ENCODE measurements at regions not wholly inside any gene's neighbourhood (a gene's known extent, or its start where the extent isn't known, plus 50 kb on each side); places are given as distances from the start of the nearest gene placed in this dataset.

GRCh38 chr19:30169196-30169900 lies 202.8 kb upstream of the ZNF536 start:
- intact Hi-C loops (cut with DNase I) = no loop called here
- no peak overlapping the region for H3K27ac ChIP-seq
- no peak for TF ChIP-seq POLR2A (IDR thresholded peaks at IDR 0.05)
- TF ChIP-seq, protein P1, sequence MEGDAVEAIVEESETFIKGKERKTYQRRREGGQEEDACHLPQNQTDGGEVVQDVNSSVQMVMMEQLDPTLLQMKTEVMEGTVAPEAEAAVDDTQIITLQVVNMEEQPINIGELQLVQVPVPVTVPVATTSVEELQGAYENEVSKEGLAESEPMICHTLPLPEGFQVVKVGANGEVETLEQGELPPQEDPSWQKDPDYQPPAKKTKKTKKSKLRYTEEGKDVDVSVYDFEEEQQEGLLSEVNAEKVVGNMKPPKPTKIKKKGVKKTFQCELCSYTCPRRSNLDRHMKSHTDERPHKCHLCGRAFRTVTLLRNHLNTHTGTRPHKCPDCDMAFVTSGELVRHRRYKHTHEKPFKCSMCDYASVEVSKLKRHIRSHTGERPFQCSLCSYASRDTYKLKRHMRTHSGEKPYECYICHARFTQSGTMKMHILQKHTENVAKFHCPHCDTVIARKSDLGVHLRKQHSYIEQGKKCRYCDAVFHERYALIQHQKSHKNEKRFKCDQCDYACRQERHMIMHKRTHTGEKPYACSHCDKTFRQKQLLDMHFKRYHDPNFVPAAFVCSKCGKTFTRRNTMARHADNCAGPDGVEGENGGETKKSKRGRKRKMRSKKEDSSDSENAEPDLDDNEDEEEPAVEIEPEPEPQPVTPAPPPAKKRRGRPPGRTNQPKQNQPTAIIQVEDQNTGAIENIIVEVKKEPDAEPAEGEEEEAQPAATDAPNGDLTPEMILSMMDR (IDR thresholded peaks at IDR 0.05) = no peak
- H3K36me3 ChIP-seq = no peaks in the 10 kb centered on the region
- 73 to 90% methylated on average over 6 to 8 of the region's 9 CpGs for WGBS, 2 donors
- H3K9me3 ChIP-seq = no peaks in the 10 kb centered on the region
- no peak for DNase-seq
- no peak overlapping the region for H3K4me3 ChIP-seq (replicated peaks in 1 of 3)
- H3K4me1 ChIP-seq = no peaks in the 10 kb centered on the region
- no peaks in the 10 kb centered on the region for H3K27me3 ChIP-seq

DNA sequence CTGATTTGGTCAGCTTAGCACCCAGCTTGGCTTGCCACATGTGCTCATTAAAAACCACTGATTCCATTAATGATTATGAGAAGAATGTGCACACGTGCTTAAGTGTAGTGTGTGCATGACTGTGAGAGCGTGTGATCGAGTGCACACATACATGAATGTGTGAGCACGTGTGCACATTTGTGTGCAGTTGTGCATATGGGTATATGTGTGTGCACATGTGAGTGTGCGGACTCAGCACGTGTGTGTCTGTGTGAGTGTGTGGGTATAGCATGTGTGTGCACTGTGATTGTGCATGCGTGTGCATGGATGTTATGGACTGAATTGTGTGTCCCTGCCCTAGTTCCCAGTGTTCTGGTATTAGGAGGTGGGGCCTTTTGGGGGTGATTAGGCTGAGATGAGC lies 202.1 kb upstream of the ZNF536 start:
- intact Hi-C loops (cut with DNase I) = no loop called here
- H3K36me3 ChIP-seq = no peaks in the 10 kb centered on the region
- TF ChIP-seq, protein P1 (IDR thresholded peaks at IDR 0.05) = no peak
- no peak for TF ChIP-seq POLR2A (IDR thresholded peaks at IDR 0.05)
- no peaks in the 10 kb centered on the region for H3K9me3 ChIP-seq
- no peaks in the 10 kb centered on the region for H3K27me3 ChIP-seq
- 94 to 97% methylated on average over 7 of the region's 7 CpGs for WGBS, 2 donors
- H3K4me1 ChIP-seq = no peaks in the 10 kb centered on the region
- no peak overlapping the region for H3K27ac ChIP-seq
- no peak overlapping the region for H3K4me3 ChIP-seq (replicated peaks in 1 of 3)
- DNase-seq = no peak

DNA sequence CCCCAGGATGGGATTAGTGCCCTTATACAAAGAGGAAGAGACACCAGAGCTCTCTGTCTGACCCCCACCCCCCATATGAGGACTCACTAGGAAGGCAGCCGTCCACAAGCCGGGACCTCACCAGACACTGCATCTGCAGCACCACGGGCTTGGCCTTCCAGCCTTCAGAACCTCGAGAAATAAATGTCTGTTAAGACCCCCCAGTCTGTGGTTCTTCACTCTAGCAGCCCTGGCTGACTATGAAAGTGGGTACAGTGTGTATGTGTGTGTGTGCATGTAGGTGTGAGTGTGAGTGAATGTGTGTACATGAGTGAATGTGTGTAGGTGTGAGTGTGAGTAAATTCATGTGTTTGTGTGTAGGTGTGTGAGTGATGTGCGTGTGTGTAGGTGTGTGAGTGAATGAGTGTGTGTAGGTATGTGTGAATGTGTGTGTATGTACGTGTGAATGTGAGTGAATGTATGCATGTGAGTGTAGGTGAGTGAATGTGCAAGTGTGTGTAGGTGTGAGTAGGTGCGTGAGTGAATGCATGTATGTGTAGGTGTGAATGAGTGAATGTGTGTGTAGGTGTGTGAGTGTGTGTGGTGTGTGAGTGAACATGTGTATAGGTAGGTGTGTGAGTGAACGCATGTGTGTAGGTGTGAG lies 201.6 kb upstream of the ZNF536 start:
- no peaks in the 10 kb centered on the region for H3K36me3 ChIP-seq
- H3K4me1 ChIP-seq = no peaks in the 10 kb centered on the region
- DNase-seq = no peak
- H3K9me3 ChIP-seq = no peaks in the 10 kb centered on the region
- WGBS, 2 donors = 87 to 95% methylated on average over 8 of the region's 8 CpGs
- H3K27ac ChIP-seq = no peak overlapping the region
- no peaks in the 10 kb centered on the region for H3K27me3 ChIP-seq
- H3K4me3 ChIP-seq (replicated peaks in 1 of 3) = no peak overlapping the region
- TF ChIP-seq POLR2A (IDR thresholded peaks at IDR 0.05) = no peak
- TF ChIP-seq, protein P1 (IDR thresholded peaks at IDR 0.05) = no peak
- intact Hi-C loops (cut with DNase I) = no loop called here

- no peak for TF ChIP-seq POLR2A (IDR thresholded peaks at IDR 0.05)
- TF ChIP-seq, protein P1 (IDR thresholded peaks at IDR 0.05) = no peak
- no peak for DNase-seq
- no peak overlapping the region for H3K27ac ChIP-seq
- no peaks in the 10 kb centered on the region for H3K9me3 ChIP-seq
- WGBS, 2 donors = 92 to 97% methylated on average over 3 of the region's 3 CpGs
- H3K4me1 ChIP-seq = no peaks in the 10 kb centered on the region
- intact Hi-C loops (cut with DNase I) = no loop called here
- H3K36me3 ChIP-seq = no peaks in the 10 kb centered on the region
- no peaks in the 10 kb centered on the region for H3K27me3 ChIP-seq
- H3K4me3 ChIP-seq (replicated peaks in 1 of 3) = no peak overlapping the region
Measured at GRCh38 chr19:30171138-30171635, 201.0 kb upstream of the ZNF536 start.

All from thyroid gland (tissue), 4 donors.